ENCODE measurements at regions not wholly inside any gene's neighbourhood (a gene's known extent, or its start where the extent isn't known, plus 50 kb on each side); places are given as distances from the start of the nearest gene placed in this dataset.

DNA sequence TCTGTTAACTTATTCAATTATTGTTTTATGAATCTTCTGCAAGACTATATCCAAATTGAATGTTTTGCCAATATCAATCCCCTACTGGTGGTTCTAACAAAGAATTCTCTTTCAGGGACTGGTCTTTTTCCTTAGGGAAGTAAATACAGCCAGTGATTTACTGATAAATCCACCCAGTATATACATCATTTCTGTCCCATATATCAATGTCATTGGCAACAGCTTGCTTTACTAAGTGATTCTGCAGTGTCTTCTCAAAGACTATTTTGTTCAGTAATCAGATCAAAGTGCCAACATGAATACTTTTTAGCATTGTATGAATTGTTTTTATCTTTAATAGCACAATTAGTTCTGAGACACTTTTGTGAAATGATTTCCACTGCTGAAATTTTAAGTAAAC is 114.0 kb upstream of the OBI1 start:
- Histone ChIP-seq H3K27me3 (ENCODE audit: control insufficient read depth in 1 of 2, insufficient read depth in 2 of 2, low read length in 2 of 2) (no peaks in the 10 kb centered on the region), H3K36me3 (replicated peaks in 1 of 2; ENCODE audit: control insufficient read depth in 1 of 2, insufficient read depth in 2 of 2, low read length in 2 of 2) (no peaks in the 10 kb centered on the region), H3K27ac (ENCODE audit: extremely low read length, insufficient read depth, low read length) (no peak overlapping the region), H3K79me2 (ENCODE audit: insufficient read depth, low read length) (no peaks in the 10 kb centered on the region), H3K4me2 (ENCODE audit: low read depth, low read length) (no peak overlapping the region), H3K4me1 (ENCODE audit: insufficient read depth, low read length) (no peaks in the 10 kb centered on the region), H4K20me1 (ENCODE audit: insufficient read depth, low read length) (no peaks in the 10 kb centered on the region), H3K4me3 (replicated peaks in 1 of 3; ENCODE audit: insufficient read depth in 1 of 3, low read depth in 2 of 3, low read length in 3 of 3) (no peak overlapping the region), H3K9ac (ENCODE audit: insufficient read depth, low read depth, low read length) (no peak overlapping the region), H3K9me3 (ENCODE audit: low read length) (no peaks in the 10 kb centered on the region), H2AFZ (ENCODE audit: low read length) (no peak overlapping the region)
- ChIA-PET POLR2A (no interaction called here), CTCF (ENCODE audit: low intra/inter-chr PET ratio, low total read pairs) (no interaction called here)
- no TSS peak for BruUV-seq (replicated peaks)
- ATAC-seq (no peak), DNase-seq (ENCODE audit: low spot score) (no peak), FAIRE-seq (no peak)
- in situ Hi-C loops (cut with HindIII; ENCODE audit: extremely low pct_ligation_motif_present, low pct_unique_long_range_greater_than_20kb) (no loop called here), intact Hi-C loops (cut with micrococcal nuclease; ENCODE audit: unreplicated experiment) (no loop called here)
- no peak for TF ChIP-seq FOSL2 (CRISPR knock-in tag; IDR thresholded peaks at IDR 0.05)
- TF ChIP-seq, protein P1, sequence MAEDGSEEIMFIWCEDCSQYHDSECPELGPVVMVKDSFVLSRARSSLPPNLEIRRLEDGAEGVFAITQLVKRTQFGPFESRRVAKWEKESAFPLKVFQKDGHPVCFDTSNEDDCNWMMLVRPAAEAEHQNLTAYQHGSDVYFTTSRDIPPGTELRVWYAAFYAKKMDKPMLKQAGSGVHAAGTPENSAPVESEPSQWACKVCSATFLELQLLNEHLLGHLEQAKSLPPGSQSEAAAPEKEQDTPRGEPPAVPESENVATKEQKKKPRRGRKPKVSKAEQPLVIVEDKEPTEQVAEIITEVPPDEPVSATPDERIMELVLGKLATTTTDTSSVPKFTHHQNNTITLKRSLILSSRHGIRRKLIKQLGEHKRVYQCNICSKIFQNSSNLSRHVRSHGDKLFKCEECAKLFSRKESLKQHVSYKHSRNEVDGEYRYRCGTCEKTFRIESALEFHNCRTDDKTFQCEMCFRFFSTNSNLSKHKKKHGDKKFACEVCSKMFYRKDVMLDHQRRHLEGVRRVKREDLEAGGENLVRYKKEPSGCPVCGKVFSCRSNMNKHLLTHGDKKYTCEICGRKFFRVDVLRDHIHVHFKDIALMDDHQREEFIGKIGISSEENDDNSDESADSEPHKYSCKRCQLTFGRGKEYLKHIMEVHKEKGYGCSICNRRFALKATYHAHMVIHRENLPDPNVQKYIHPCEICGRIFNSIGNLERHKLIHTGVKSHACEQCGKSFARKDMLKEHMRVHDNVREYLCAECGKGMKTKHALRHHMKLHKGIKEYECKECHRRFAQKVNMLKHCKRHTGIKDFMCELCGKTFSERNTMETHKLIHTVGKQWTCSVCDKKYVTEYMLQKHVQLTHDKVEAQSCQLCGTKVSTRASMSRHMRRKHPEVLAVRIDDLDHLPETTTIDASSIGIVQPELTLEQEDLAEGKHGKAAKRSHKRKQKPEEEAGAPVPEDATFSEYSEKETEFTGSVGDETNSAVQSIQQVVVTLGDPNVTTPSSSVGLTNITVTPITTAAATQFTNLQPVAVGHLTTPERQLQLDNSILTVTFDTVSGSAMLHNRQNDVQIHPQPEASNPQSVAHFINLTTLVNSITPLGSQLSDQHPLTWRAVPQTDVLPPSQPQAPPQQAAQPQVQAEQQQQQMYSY (CRISPR knock-in tag; IDR thresholded peaks at IDR 0.05) = no peak
- TF ChIP-seq ZNF678 (CRISPR knock-in tag; IDR thresholded peaks at IDR 0.05) = no peak
- no peak for TF ChIP-seq ADNP (CRISPR knock-in tag; IDR thresholded peaks at IDR 0.05)
- TF ChIP-seq, protein P2, sequence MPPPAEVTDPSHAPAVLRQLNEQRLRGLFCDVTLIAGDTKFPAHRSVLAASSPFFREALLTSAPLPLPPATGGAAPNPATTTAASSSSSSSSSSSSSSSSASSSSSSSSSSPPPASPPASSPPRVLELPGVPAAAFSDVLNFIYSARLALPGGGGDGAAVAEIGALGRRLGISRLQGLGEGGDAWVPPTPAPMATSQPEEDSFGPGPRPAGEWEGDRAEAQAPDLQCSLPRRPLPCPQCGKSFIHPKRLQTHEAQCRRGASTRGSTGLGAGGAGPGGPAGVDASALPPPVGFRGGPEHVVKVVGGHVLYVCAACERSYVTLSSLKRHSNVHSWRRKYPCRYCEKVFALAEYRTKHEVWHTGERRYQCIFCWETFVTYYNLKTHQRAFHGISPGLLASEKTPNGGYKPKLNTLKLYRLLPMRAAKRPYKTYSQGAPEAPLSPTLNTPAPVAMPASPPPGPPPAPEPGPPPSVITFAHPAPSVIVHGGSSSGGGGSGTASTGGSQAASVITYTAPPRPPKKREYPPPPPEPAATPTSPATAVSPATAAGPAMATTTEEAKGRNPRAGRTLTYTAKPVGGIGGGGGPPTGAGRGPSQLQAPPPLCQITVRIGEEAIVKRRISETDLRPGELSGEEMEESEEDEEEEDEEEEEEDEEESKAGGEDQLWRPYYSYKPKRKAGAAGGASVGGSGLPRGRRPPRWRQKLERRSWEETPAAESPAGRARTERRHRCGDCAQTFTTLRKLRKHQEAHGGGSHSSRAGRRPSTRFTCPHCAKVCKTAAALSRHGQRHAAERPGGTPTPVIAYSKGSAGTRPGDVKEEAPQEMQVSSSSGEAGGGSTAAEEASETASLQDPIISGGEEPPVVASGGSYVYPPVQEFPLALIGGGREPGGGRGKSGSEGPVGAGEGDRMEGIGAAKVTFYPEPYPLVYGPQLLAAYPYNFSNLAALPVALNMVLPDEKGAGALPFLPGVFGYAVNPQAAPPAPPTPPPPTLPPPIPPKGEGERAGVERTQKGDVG (CRISPR knock-in tag; IDR thresholded peaks at IDR 0.05; ENCODE audit: borderline replicate concordance) = no peak
- no peak for TF ChIP-seq PHF21A (CRISPR knock-in tag; IDR thresholded peaks at IDR 0.05)
- TF ChIP-seq ZFP36L2 (CRISPR knock-in tag; IDR thresholded peaks at IDR 0.05) = no peak
- TF ChIP-seq ZBTB8A (CRISPR knock-in tag; IDR thresholded peaks at IDR 0.05; ENCODE audit: borderline replicate concordance, low read depth) = no peak
- no peak for TF ChIP-seq MXI1 (IDR thresholded peaks at IDR 0.05; ENCODE audit: borderline replicate concordance, low read depth, low read length)
- TF ChIP-seq, protein P3, sequence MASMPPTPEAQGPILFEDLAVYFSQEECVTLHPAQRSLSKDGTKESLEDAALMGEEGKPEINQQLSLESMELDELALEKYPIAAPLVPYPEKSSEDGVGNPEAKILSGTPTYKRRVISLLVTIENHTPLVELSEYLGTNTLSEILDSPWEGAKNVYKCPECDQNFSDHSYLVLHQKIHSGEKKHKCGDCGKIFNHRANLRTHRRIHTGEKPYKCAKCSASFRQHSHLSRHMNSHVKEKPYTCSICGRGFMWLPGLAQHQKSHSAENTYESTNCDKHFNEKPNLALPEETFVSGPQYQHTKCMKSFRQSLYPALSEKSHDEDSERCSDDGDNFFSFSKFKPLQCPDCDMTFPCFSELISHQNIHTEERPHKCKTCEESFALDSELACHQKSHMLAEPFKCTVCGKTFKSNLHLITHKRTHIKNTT (CRISPR knock-in tag; IDR thresholded peaks at IDR 0.05) = no peak
